C4-2B (cell line): ENCODE measurements at regions not wholly inside any gene's neighbourhood (a gene's known extent, or its start where the extent isn't known, plus 50 kb on each side); places are given as distances from the start of the nearest gene placed in this dataset.

Experiments
- CTCF ChIP-seq: fragments of 450-650 bp; conservative IDR thresholded peaks from 2 replicates; pipeline ENCODE4 v1.5.1; 2017; ENCODE audit warnings: mild to moderate bottlenecking
- ZFX ChIP-seq: fragments of 450-650 bp; IDR thresholded peaks from 2 replicates; pipeline ENCODE4 v1.6.1; 2017

- TF ChIP-seq CTCF: no peak
- no peak for TF ChIP-seq ZFX
Measured at GRCh38 chr3:76487446-76487845, 552.5 kb upstream of the ROBO2 start.
